Epithelial cell of esophagus (primary cell): ENCODE measurements at regions not wholly inside any gene's neighbourhood (a gene's known extent, or its start where the extent isn't known, plus 50 kb on each side); places are given as distances from the start of the nearest gene placed in this dataset.
"Not testable (repeated sequence)": the region's sequence is repeated elsewhere in the genome, so short reads cannot be mapped to it uniquely, and the experiment has no call there.

Source experiments
- DNase-seq: peaks from one replicate; pipeline ENCODE4 v3.0.0; 2010; ENCODE audit warnings: low read depth
- H3K4me3 ChIP-seq: 2 replicates; pipeline ENCODE4 v1.5.1; 2011; ENCODE audit warnings: mild to moderate bottlenecking, low read length, control low read depth
- TF ChIP-seq, protein P1 (sequence below): IDR thresholded peaks from 2 replicates; pipeline ENCODE4 v1.5.1; 2011; ENCODE audit warnings: low read depth, mild to moderate bottlenecking, low read length, control low read depth, inconsistent platforms; ENCODE audit not compliant: insufficient read depth; ENCODE audit errors: missing control alignments

DNA sequence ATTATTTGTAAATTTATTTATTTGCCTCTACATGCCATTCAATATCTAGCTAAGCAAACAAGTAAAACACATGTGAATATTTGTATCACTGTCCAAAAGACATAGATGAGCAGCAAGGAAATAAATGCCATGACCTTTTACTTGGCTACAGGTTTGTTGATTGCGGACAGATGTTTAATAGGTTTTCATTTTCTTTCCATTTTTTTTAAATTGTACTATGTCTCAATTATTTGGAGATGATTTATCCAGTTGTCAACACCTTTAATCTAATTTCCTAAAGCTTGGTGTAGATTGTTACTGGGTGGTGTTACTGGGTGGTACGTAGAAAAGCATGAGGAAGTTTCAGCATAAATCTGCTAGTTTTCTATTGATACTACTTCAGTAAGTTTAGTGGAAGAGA lies 560.6 kb upstream of the SPRY2 start:
- no peak overlapping the region for H3K4me3 ChIP-seq
- DNase-seq: no peak
- TF ChIP-seq, protein P1, sequence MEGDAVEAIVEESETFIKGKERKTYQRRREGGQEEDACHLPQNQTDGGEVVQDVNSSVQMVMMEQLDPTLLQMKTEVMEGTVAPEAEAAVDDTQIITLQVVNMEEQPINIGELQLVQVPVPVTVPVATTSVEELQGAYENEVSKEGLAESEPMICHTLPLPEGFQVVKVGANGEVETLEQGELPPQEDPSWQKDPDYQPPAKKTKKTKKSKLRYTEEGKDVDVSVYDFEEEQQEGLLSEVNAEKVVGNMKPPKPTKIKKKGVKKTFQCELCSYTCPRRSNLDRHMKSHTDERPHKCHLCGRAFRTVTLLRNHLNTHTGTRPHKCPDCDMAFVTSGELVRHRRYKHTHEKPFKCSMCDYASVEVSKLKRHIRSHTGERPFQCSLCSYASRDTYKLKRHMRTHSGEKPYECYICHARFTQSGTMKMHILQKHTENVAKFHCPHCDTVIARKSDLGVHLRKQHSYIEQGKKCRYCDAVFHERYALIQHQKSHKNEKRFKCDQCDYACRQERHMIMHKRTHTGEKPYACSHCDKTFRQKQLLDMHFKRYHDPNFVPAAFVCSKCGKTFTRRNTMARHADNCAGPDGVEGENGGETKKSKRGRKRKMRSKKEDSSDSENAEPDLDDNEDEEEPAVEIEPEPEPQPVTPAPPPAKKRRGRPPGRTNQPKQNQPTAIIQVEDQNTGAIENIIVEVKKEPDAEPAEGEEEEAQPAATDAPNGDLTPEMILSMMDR: no peak

DNA sequence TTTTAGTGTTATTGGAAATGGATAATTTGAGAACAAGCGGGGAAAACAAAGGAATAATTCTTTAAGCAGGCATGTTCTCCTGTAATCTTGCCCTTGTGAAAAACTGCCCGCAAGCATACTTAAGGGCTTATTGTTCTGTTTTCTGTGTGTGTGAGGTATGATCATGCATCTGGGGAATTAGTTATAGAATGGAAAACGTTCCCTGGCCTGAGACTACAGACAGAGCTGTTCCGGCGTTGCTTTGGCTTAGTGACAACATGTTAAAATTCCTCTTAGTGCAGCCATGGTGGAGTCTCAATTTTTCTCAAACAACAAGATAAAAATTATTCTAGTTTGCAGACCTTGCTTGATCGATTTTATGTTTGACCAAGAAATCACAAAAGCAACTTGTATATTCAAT lies 560.2 kb upstream of the SPRY2 start:
- TF ChIP-seq, protein P1: no peak
- DNase-seq: no peak
- H3K4me3 ChIP-seq: no peak overlapping the region

DNA sequence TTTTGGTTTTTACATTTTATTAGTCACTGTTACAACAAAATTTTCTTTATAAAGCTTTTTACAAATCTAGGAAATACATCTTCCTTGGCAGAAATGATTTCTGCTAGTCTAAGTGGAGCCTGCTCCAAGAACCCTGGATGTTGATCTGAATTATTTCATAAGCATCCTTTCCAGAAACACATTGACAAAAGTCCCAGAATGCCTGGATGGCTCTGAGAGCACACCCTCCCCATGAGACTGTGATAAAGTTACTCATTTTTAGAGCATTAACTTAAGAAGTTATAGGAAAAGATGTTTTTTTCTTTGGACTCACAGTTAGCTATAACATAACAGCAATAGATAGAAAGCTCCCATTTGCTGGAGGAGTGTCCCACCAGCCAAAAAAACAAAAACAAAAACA lies 559.6 kb upstream of the SPRY2 start:
- TF ChIP-seq, protein P1: no peak
- H3K4me3 ChIP-seq: no peak overlapping the region
- no peak for DNase-seq

DNA sequence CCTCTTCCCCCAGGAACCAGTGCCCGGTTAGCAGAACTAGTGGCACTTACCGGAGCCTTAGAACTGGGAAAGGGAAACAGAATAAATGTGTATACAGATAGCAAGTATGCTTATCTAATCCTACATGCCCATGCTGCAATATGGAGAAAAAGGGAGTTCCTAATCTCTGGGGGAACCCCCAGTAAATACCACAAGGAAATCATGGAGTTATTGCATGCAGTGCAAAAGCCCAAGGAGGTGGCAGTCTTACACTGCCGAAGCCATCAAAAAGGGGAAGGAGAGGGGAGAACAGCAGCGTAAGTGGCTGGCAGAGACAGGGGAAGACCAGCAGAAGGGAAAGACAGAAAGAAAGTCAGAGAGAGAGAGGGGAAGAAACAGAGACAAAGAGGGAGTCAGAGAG lies 556.7 kb upstream of the SPRY2 start:
- not testable (repeated sequence) for DNase-seq, H3K4me3 ChIP-seq

DNA sequence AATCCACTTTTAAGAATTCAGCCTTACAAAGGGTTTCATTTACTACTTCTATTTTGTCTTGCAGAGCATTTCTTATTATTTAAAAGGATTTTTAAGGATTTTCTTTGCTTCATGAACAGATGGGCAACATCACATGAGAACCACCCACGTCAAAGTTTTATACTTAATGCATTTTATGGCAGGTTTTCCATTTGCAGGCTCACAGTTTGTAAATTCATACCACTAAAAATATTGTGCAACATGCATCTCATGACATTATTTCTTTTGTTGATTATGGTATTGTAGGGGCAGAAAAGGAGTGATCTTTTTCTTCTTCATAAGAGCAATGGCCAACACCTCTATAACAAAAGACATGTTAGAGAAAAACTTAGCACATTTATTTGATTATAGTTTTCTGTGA lies 554.0 kb upstream of the SPRY2 start:
- TF ChIP-seq, protein P1: no peak
- DNase-seq: no peak
- no peak overlapping the region for H3K4me3 ChIP-seq

DNA sequence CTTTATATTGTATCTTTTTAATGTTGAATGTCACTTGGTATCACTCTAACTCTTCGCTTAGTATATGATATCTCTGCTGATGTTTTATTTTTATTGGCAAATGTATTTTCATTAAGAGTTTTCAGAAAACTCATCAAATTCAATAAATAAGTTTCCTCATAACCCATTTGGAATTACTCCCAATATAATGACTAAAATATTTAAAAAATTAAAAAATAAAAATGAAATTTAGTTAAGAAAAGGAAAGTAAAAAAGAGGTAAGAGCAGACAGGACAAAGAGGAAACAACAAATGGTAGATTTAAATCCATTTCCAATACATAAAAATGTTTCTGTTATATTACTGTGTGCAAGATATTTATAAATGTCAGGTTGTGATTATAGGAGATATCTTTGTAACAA lies 548.9 kb upstream of the SPRY2 start:
- no peak for DNase-seq
- H3K4me3 ChIP-seq: no peak overlapping the region
- TF ChIP-seq, protein P1: no peak

DNA sequence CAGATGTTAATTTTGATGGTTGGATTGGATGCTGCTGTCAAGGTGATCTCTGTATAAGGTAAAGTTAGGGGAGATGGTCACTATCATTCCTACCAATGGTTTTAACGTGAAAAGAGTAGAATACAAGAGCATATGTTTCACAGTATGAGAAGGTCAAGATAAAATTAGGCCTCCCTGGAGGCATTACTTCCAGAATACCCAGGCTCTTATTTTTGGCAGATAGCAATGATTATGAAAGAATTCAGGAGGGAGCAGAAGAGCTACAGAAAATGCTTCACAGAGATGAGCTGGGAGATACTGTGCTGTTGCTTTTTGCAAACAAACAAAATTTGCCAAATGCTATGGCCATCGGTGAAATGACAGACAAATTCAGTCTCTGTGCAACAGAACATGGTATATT lies 547.5 kb upstream of the SPRY2 start:
- no peak for DNase-seq
- H3K4me3 ChIP-seq: no peak overlapping the region
- TF ChIP-seq, protein P1: no peak
